ENCODE measurements at regions not wholly inside any gene's neighbourhood (a gene's known extent, or its start where the extent isn't known, plus 50 kb on each side); places are given as distances from the start of the nearest gene placed in this dataset.

DNA sequence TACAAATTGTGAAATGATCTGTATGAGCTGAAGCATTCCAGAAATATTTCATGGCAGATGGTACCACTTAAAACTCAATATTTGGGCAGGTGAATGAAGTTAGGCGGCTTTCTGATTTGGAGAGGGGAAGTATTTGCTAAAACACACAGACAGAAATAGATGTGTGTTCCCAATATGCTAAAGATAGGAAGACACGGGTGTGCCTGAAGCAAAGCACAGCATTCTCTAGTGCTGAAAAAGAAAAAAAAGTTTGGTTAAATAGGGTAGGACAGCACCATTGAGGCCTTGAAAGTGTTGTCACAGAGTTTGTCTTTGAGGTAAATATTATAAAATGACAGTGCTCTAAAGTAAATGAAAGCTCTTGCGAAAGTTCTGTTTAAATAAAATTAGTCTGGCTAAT, 252.2 kb upstream of the HSF2 start:
- no peak for TF ChIP-seq CTCF (IDR thresholded peaks at IDR 0.05)
- no peak for TF ChIP-seq EZH2 (IDR thresholded peaks at IDR 0.05)
- TF ChIP-seq EZH2phosphoT487 (IDR thresholded peaks at IDR 0.05), result no peak

All from neural progenitor cell (in vitro differentiated cells).